ENCODE measurements at regions not wholly inside any gene's neighbourhood (a gene's known extent, or its start where the extent isn't known, plus 50 kb on each side); places are given as distances from the start of the nearest gene placed in this dataset.
"Not testable (repeated sequence)": the region's sequence is repeated elsewhere in the genome, so short reads cannot be mapped to it uniquely, and the experiment has no call there.

- no peaks in the 10 kb centered on the region for H3K9me3 ChIP-seq
- H3K4me3 Mint-ChIP-seq = no peak overlapping the region
- ATAC-seq (replicated peaks in 1 of 4) (no peak), DNase-seq (peak in 2 of 35 experiments; percentile 0 to 2)
- H3K36me3 Mint-ChIP-seq = no peaks in the 10 kb centered on the region
- ChIA-PET CTCF (no interaction called here), POLR2A (no interaction called here)
- H3K4me1 Mint-ChIP-seq = no peaks in the 10 kb centered on the region
- H3K36me3 ChIP-seq (ENCODE audit: control insufficient read depth in 2 of 2, extremely low read depth in 1 of 2, insufficient read depth in 1 of 2, low read length in 1 of 2) = no peaks in the 10 kb centered on the region
- 86% methylated on average over 9 of the region's 13 CpGs for WGBS (ENCODE audit: insufficient coverage)
- H3K9me3 Mint-ChIP-seq = peaks cover 5 to 21% (median 9%) of the 10 kb centered on the region in 3 donors
- H3K4me3 ChIP-seq (ENCODE audit: control insufficient read depth in 1 of 2, extremely low read depth in 1 of 2, low read length in 1 of 2) = peak overlapping the region in 1 of 2 donors; percentile 27
- H3K27ac Mint-ChIP-seq = no peak overlapping the region
- no peaks in the 10 kb centered on the region for H3K4me1 ChIP-seq (ENCODE audit: control insufficient read depth in 1 of 2, extremely low read depth in 1 of 2, insufficient read depth in 2 of 2, low read length in 2 of 2)
- no peaks in the 10 kb centered on the region for H3K27me3 Mint-ChIP-seq
- H3K27ac ChIP-seq (ENCODE audit: low read length) = no peak overlapping the region
- H3K27me3 ChIP-seq (replicated peaks in 1 of 2; ENCODE audit: control insufficient read depth in 2 of 2, extremely low read depth in 1 of 2, insufficient read depth in 2 of 2, low read length in 1 of 2) = peaks cover 0 to 6% of the 10 kb centered on the region in 2 experiments
Measured at GRCh38 chr15:25249236-25250010, 189.4 kb downstream of the UBE3A start.

- no peaks in the 10 kb centered on the region for H3K4me1 Mint-ChIP-seq
- no peaks in the 10 kb centered on the region for H3K27me3 Mint-ChIP-seq
- peaks cover 7 to 24% (median 15%) of the 10 kb centered on the region in 3 donors for H3K9me3 Mint-ChIP-seq
- H3K27ac ChIP-seq (ENCODE audit: low read length) = no peak overlapping the region
- WGBS (ENCODE audit: insufficient coverage) = 73% methylated on average over 4 of the region's 5 CpGs
- no peak overlapping the region for H3K27ac Mint-ChIP-seq
- no peaks in the 10 kb centered on the region for H3K4me1 ChIP-seq (ENCODE audit: control insufficient read depth in 1 of 2, extremely low read depth in 1 of 2, insufficient read depth in 2 of 2, low read length in 2 of 2)
- POLR2A ChIA-PET = no interaction called here
- no peak overlapping the region for H3K4me3 ChIP-seq (ENCODE audit: control insufficient read depth in 1 of 2, extremely low read depth in 1 of 2, low read length in 1 of 2)
- no peak overlapping the region for H3K4me3 Mint-ChIP-seq
- H3K9me3 ChIP-seq = no peaks in the 10 kb centered on the region
- DNase-seq = peak in 2 of 35 experiments; percentile 2 to 16
- H3K27me3 ChIP-seq (replicated peaks in 1 of 2; ENCODE audit: control insufficient read depth in 2 of 2, extremely low read depth in 1 of 2, insufficient read depth in 2 of 2, low read length in 1 of 2) = peaks cover 0 to 6% of the 10 kb centered on the region in 2 experiments
- CTCF ChIA-PET = no interaction called here
- H3K36me3 Mint-ChIP-seq = no peaks in the 10 kb centered on the region
- no peak for ATAC-seq (replicated peaks in 1 of 4)
- no peaks in the 10 kb centered on the region for H3K36me3 ChIP-seq (ENCODE audit: control insufficient read depth in 2 of 2, extremely low read depth in 1 of 2, insufficient read depth in 1 of 2, low read length in 1 of 2)
Measured at GRCh38 chr15:25250011-25250596, 188.7 kb downstream of the UBE3A start.

- H3K4me1 ChIP-seq (ENCODE audit: control insufficient read depth in 1 of 2, extremely low read depth in 1 of 2, insufficient read depth in 2 of 2, low read length in 2 of 2) = no peaks in the 10 kb centered on the region
- WGBS (ENCODE audit: insufficient coverage) = 92% methylated on average over 12 of the region's 14 CpGs
- Mint-ChIP-seq H3K4me1 (no peaks in the 10 kb centered on the region), H3K4me3 (no peak overlapping the region), H3K27ac (no peak overlapping the region), H3K9me3 (peaks cover 6 to 25% (median 16%) of the 10 kb centered on the region in 3 donors), H3K36me3 (no peaks in the 10 kb centered on the region), H3K27me3 (no peaks in the 10 kb centered on the region)
- ChIA-PET POLR2A (no interaction called here), CTCF (no interaction called here)
- DNase-seq (no peak), ATAC-seq (replicated peaks in 1 of 4) (no peak)
- H3K27me3 ChIP-seq (replicated peaks in 1 of 2; ENCODE audit: control insufficient read depth in 2 of 2, extremely low read depth in 1 of 2, insufficient read depth in 2 of 2, low read length in 1 of 2) = peaks cover 0 to 6% of the 10 kb centered on the region in 2 experiments
- H3K27ac ChIP-seq (ENCODE audit: low read length) = no peak overlapping the region
- H3K4me3 ChIP-seq (ENCODE audit: control insufficient read depth in 1 of 2, extremely low read depth in 1 of 2, low read length in 1 of 2) = no peak overlapping the region
- no peaks in the 10 kb centered on the region for H3K36me3 ChIP-seq (ENCODE audit: control insufficient read depth in 2 of 2, extremely low read depth in 1 of 2, insufficient read depth in 1 of 2, low read length in 1 of 2)
- H3K9me3 ChIP-seq = no peaks in the 10 kb centered on the region
Measured at GRCh38 chr15:25250906-25251622, 187.8 kb downstream of the UBE3A start.

GRCh38 chr15:25251700-25252390 lies 187.0 kb downstream of the UBE3A start:
- Mint-ChIP-seq H3K4me3 (no peak overlapping the region), H3K27me3 (no peaks in the 10 kb centered on the region), H3K9me3 (peaks cover 9 to 28% (median 20%) of the 10 kb centered on the region in 3 donors), H3K27ac (no peak overlapping the region), H3K4me1 (no peaks in the 10 kb centered on the region), H3K36me3 (no peaks in the 10 kb centered on the region)
- Histone ChIP-seq H3K27me3 (replicated peaks in 1 of 2; ENCODE audit: control insufficient read depth in 2 of 2, extremely low read depth in 1 of 2, insufficient read depth in 2 of 2, low read length in 1 of 2) (peaks cover 0 to 6% of the 10 kb centered on the region in 2 experiments), H3K27ac (ENCODE audit: low read length) (no peak overlapping the region), H3K4me3 (ENCODE audit: control insufficient read depth in 1 of 2, extremely low read depth in 1 of 2, low read length in 1 of 2) (no peak overlapping the region), H3K4me1 (ENCODE audit: control insufficient read depth in 1 of 2, extremely low read depth in 1 of 2, insufficient read depth in 2 of 2, low read length in 2 of 2) (no peaks in the 10 kb centered on the region), H3K36me3 (ENCODE audit: control insufficient read depth in 2 of 2, extremely low read depth in 1 of 2, insufficient read depth in 1 of 2, low read length in 1 of 2) (no peaks in the 10 kb centered on the region), H3K9me3 (no peaks in the 10 kb centered on the region)
- ATAC-seq (replicated peaks in 1 of 4) (no peak), DNase-seq (peak in 3 of 35 experiments; percentile 2 to 9 (median 3))
- ChIA-PET CTCF (no interaction called here), POLR2A (no interaction called here)
- 80% methylated on average over 14 of the region's 17 CpGs for WGBS (ENCODE audit: insufficient coverage)

GRCh38 chr15:25253048-25253973 lies 185.5 kb downstream of the UBE3A start:
- ATAC-seq (replicated peaks in 1 of 4); H3K9me3 ChIP-seq; POLR2A ChIA-PET: not testable (repeated sequence)

More at GRCh38 chr15:25253048-25253973, 185.5 kb downstream of the UBE3A start:
- H3K4me3 Mint-ChIP-seq; H3K36me3 Mint-ChIP-seq; H3K36me3 ChIP-seq (ENCODE audit: control insufficient read depth in 2 of 2, extremely low read depth in 1 of 2, insufficient read depth in 1 of 2, low read length in 1 of 2); CTCF ChIA-PET; H3K27me3 Mint-ChIP-seq; H3K4me1 Mint-ChIP-seq; H3K27me3 ChIP-seq (replicated peaks in 1 of 2; ENCODE audit: control insufficient read depth in 2 of 2, extremely low read depth in 1 of 2, insufficient read depth in 2 of 2, low read length in 1 of 2); H3K4me1 ChIP-seq (ENCODE audit: control insufficient read depth in 1 of 2, extremely low read depth in 1 of 2, insufficient read depth in 2 of 2, low read length in 2 of 2); H3K4me3 ChIP-seq (ENCODE audit: control insufficient read depth in 1 of 2, extremely low read depth in 1 of 2, low read length in 1 of 2); H3K27ac ChIP-seq (ENCODE audit: low read length); H3K27ac Mint-ChIP-seq: not testable (repeated sequence)
- H3K9me3 Mint-ChIP-seq = peaks cover 10 to 37% (median 24%) of the 10 kb centered on the region in 3 donors
- peak in 1 of 35 experiments; percentile 2 for DNase-seq
- 90% methylated on average over 20 of the region's 35 CpGs for WGBS (ENCODE audit: insufficient coverage)

All from T-cell (primary cell).